Naive thymus-derived CD4-positive, alpha-beta T cell (primary cell): ENCODE measurements at regions not wholly inside any gene's neighbourhood (a gene's known extent, or its start where the extent isn't known, plus 50 kb on each side); places are given as distances from the start of the nearest gene placed in this dataset.

Experiments used
- ATAC-seq: fragments of 150-1000 bp; cut with Tn5 transposase; 2 replicates; pipeline ENCODE4 v1.10.0; 2021; ENCODE audit warnings: mild to moderate bottlenecking, moderate library complexity
- CTCF ChIA-PET: fragments of 350-600 bp; sonication (Branson Sonifier 250); formaldehyde crosslinking; loops from one replicate; lab custom pipeline; 2021; ENCODE audit warnings: antibody characterized with exemption; lab: Charles Lee
- POLR2A ChIA-PET: fragments of 350-600 bp; sonication (Branson Sonifier 250); formaldehyde crosslinking; loops from one replicate; lab custom pipeline; 2021; ENCODE audit warnings: antibody characterized with exemption, inconsistent platforms; lab: Charles Lee
- DNase-seq, 9 donors: peaks; one replicate each; pipeline versions ENCODE4 v3.0.0 to v3.0.0-alpha.2; 2020 to 2022; ENCODE audit warnings: mixed read lengths in 1 of 9
- H3K27ac ChIP-seq: one replicate; pipeline ENCODE4 v1.7.0; 2013; ENCODE audit warnings: mild to moderate bottlenecking, low read depth, low read length, moderate library complexity
- H3K27me3 ChIP-seq, 2 donors: one replicate each; pipeline ENCODE4 v1.7.0; 2013; ENCODE audit warnings: low read length in 2 of 2, mild to moderate bottlenecking in 2 of 2, moderate library complexity in 2 of 2; ENCODE audit not compliant: control insufficient read depth in 2 of 2, insufficient read depth in 2 of 2
- H3K36me3 ChIP-seq, 3 experiments: 1 replicate in 2 of 3; 2 replicates in 1 of 3; pipeline ENCODE4 v1.7.0; 2013; ENCODE audit warnings: low read length in 3 of 3, mild to moderate bottlenecking in 3 of 3, moderate library complexity in 1 of 3; ENCODE audit not compliant: insufficient read depth in 3 of 3, control insufficient read depth in 2 of 3
- H3K4me1 ChIP-seq, 2 donors: one replicate each; pipeline ENCODE4 v1.7.0; 2013; ENCODE audit warnings: low read length in 2 of 2, mild to moderate bottlenecking in 2 of 2, moderate library complexity in 1 of 2; ENCODE audit not compliant: control insufficient read depth in 2 of 2, insufficient read depth in 2 of 2
- H3K4me3 ChIP-seq: 2 replicates; pipeline ENCODE4 v1.7.0; 2013; ENCODE audit warnings: mild to moderate bottlenecking, low read length
- H3K9me3 ChIP-seq, 3 experiments: 1 replicate in 2 of 3; 2 replicates in 1 of 3; pipeline ENCODE4 v1.7.0; 2013; ENCODE audit warnings: low read length in 3 of 3; ENCODE audit not compliant: control insufficient read depth in 2 of 3
- H3K27ac Mint-ChIP-seq, 9 donors: one replicate each; pipeline ENCODE4 v1.8.0; 2020 to 2022; ENCODE audit warnings: mixed read lengths in 9 of 9, mild to moderate bottlenecking in 8 of 9, moderate library complexity in 5 of 9, inconsistent platforms in 2 of 9
- H3K27me3 Mint-ChIP-seq, 5 donors: one replicate each; pipeline ENCODE4 v1.8.0; 2021 to 2022; ENCODE audit warnings: mixed read lengths in 5 of 5, mild to moderate bottlenecking in 1 of 5
- H3K36me3 Mint-ChIP-seq, 5 donors: one replicate each; pipeline ENCODE4 v1.8.0; 2020 to 2022; ENCODE audit warnings: mixed read lengths in 5 of 5, mild to moderate bottlenecking in 3 of 5, inconsistent platforms in 1 of 5
- H3K4me1 Mint-ChIP-seq, 7 donors: one replicate each; pipeline ENCODE4 v1.8.0; 2020 to 2022; ENCODE audit warnings: mixed read lengths in 7 of 7, mild to moderate bottlenecking in 3 of 7, inconsistent platforms in 1 of 7
- H3K4me3 Mint-ChIP-seq, 10 donors: one replicate each; pipeline ENCODE4 v1.8.0; 2020 to 2022; ENCODE audit warnings: mild to moderate bottlenecking in 10 of 10, mixed read lengths in 10 of 10, moderate library complexity in 6 of 10, inconsistent platforms in 2 of 10
- H3K9me3 Mint-ChIP-seq, 11 donors: one replicate each; pipeline ENCODE4 v1.8.0; 2020 to 2022; ENCODE audit warnings: mixed read lengths in 11 of 11, mild to moderate bottlenecking in 4 of 11, inconsistent platforms in 1 of 11, moderate library complexity in 1 of 11
- intact Hi-C, 2 donors: fragments of 100-400 bp; cut with micrococcal nuclease; formaldehyde crosslinking; loops; one replicate each; pipeline ENCODE4 v1.15.1; 2023

GRCh38 chr11:115564851-115565250, 60.6 kb upstream of the CADM1 start:
- POLR2A ChIA-PET: no interaction called here

GRCh38 chr11:115561116-115561515, 56.9 kb upstream of the CADM1 start:
- no peak for ATAC-seq
- no peak for DNase-seq
- Histone ChIP-seq H3K4me1 (no peaks in the 10 kb centered on the region), H3K27ac (no peak overlapping the region), H3K27me3 (no peaks in the 10 kb centered on the region), H3K9me3 (no peaks in the 10 kb centered on the region), H3K4me3 (no peak overlapping the region), H3K36me3 (no peaks in the 10 kb centered on the region)
- ChIA-PET POLR2A (no interaction called here), CTCF (no interaction called here)
- intact Hi-C loops: no loop called here
- Mint-ChIP-seq H3K4me1 (no peaks in the 10 kb centered on the region), H3K27ac (no peak overlapping the region), H3K4me3 (no peak overlapping the region), H3K36me3 (no peaks in the 10 kb centered on the region), H3K9me3 (peaks cover 0 to 7% (median 0%) of the 10 kb centered on the region in 11 donors), H3K27me3 (peaks cover 0 to 10% (median 4%) of the 10 kb centered on the region in 5 donors)

More at GRCh38 chr11:115564851-115565250, 60.6 kb upstream of the CADM1 start:
- Mint-ChIP-seq H3K4me1 (no peaks in the 10 kb centered on the region), H3K27me3 (peaks cover 0 to 20% (median 6%) of the 10 kb centered on the region in 5 donors), H3K9me3 (peaks cover 0 to 7% (median 0%) of the 10 kb centered on the region in 11 donors), H3K36me3 (no peaks in the 10 kb centered on the region), H3K27ac (no peak overlapping the region), H3K4me3 (no peak overlapping the region)
- no peak overlapping the region for H3K4me3 ChIP-seq
- H3K9me3 ChIP-seq: no peaks in the 10 kb centered on the region
- no peaks in the 10 kb centered on the region for H3K27me3 ChIP-seq
- DNase-seq (no peak), ATAC-seq (no peak)
- H3K27ac ChIP-seq: no peak overlapping the region
- H3K36me3 ChIP-seq: no peaks in the 10 kb centered on the region
- H3K4me1 ChIP-seq: no peaks in the 10 kb centered on the region
- intact Hi-C loops: no loop called here
- CTCF ChIA-PET: no interaction called here

- H3K4me3 Mint-ChIP-seq: no peak overlapping the region
- peaks cover 0 to 7% (median 0%) of the 10 kb centered on the region in 11 donors for H3K9me3 Mint-ChIP-seq
- Histone ChIP-seq H3K4me3 (no peak overlapping the region), H3K27ac (no peak overlapping the region), H3K9me3 (no peaks in the 10 kb centered on the region), H3K27me3 (no peaks in the 10 kb centered on the region), H3K4me1 (no peaks in the 10 kb centered on the region), H3K36me3 (no peaks in the 10 kb centered on the region)
- H3K36me3 Mint-ChIP-seq: no peaks in the 10 kb centered on the region
- no peak for ATAC-seq
- CTCF ChIA-PET: no interaction called here
- H3K27ac Mint-ChIP-seq: no peak overlapping the region
- intact Hi-C loops: no loop called here
- DNase-seq: no peak
- H3K27me3 Mint-ChIP-seq: peaks cover 0 to 10% (median 4%) of the 10 kb centered on the region in 5 donors
- no peaks in the 10 kb centered on the region for H3K4me1 Mint-ChIP-seq
- POLR2A ChIA-PET: no interaction called here
Observed at GRCh38 chr11:115558635-115559034, 54.4 kb upstream of the CADM1 start.

- no peaks in the 10 kb centered on the region for H3K9me3 ChIP-seq
- intact Hi-C loops: no loop called here
- Mint-ChIP-seq H3K9me3 (peaks cover 0 to 7% (median 0%) of the 10 kb centered on the region in 11 donors), H3K36me3 (no peaks in the 10 kb centered on the region), H3K4me3 (no peak overlapping the region), H3K4me1 (no peaks in the 10 kb centered on the region), H3K27me3 (peaks cover 0 to 10% (median 2%) of the 10 kb centered on the region in 5 donors), H3K27ac (no peak overlapping the region)
- ChIA-PET POLR2A (no interaction called here), CTCF (no interaction called here)
- no peak overlapping the region for H3K4me3 ChIP-seq
- H3K27ac ChIP-seq: no peak overlapping the region
- no peaks in the 10 kb centered on the region for H3K4me1 ChIP-seq
- no peak for ATAC-seq
- no peak for DNase-seq
- no peaks in the 10 kb centered on the region for H3K27me3 ChIP-seq
- H3K36me3 ChIP-seq: no peaks in the 10 kb centered on the region
Observed at GRCh38 chr11:115557681-115558080, 53.5 kb upstream of the CADM1 start.

GRCh38 chr11:115556984-115557383, 52.8 kb upstream of the CADM1 start:
- Mint-ChIP-seq H3K36me3 (no peaks in the 10 kb centered on the region), H3K4me3 (no peak overlapping the region), H3K4me1 (no peaks in the 10 kb centered on the region), H3K9me3 (peaks cover 0 to 4% (median 0%) of the 10 kb centered on the region in 11 donors), H3K27me3 (peaks cover 0 to 10% (median 0%) of the 10 kb centered on the region in 5 donors), H3K27ac (no peak overlapping the region)
- Histone ChIP-seq H3K27ac (no peak overlapping the region), H3K4me1 (no peaks in the 10 kb centered on the region), H3K9me3 (no peaks in the 10 kb centered on the region), H3K27me3 (no peaks in the 10 kb centered on the region), H3K4me3 (no peak overlapping the region), H3K36me3 (no peaks in the 10 kb centered on the region)
- ChIA-PET CTCF (no interaction called here), POLR2A (no interaction called here)
- ATAC-seq (no peak), DNase-seq (no peak)
- intact Hi-C loops: no loop called here

GRCh38 chr11:115555336-115556090, 51.3 kb upstream of the CADM1 start:
- Mint-ChIP-seq H3K4me3 (no peak overlapping the region), H3K4me1 (no peaks in the 10 kb centered on the region), H3K27me3 (peaks cover 0 to 4% (median 0%) of the 10 kb centered on the region in 5 donors), H3K27ac (no peak overlapping the region), H3K9me3 (peaks cover 0 to 4% (median 0%) of the 10 kb centered on the region in 11 donors), H3K36me3 (no peaks in the 10 kb centered on the region)
- ChIA-PET CTCF (no interaction called here), POLR2A (no interaction called here)
- no peak for DNase-seq
- no peaks in the 10 kb centered on the region for H3K27me3 ChIP-seq
- no peak overlapping the region for H3K4me3 ChIP-seq
- intact Hi-C loops: no loop called here
- H3K4me1 ChIP-seq: no peaks in the 10 kb centered on the region
- no peak overlapping the region for H3K27ac ChIP-seq
- H3K36me3 ChIP-seq: no peaks in the 10 kb centered on the region
- ATAC-seq: no peak
- no peaks in the 10 kb centered on the region for H3K9me3 ChIP-seq
